K562 (cell line): ENCODE measurements at regions not wholly inside any gene's neighbourhood (a gene's known extent, or its start where the extent isn't known, plus 50 kb on each side); places are given as distances from the start of the nearest gene placed in this dataset.

Experiments used
- ARNT ChIP-seq, 2 experiments: fragments of 450-650 bp; IDR thresholded peaks; 2 replicates each; pipeline ENCODE4 v1.6.1; 2016; ENCODE audit warnings: mild to moderate bottlenecking in 1 of 2
- CTCF ChIP-seq, 3 experiments: IDR thresholded peaks in 2 of 3; conservative IDR thresholded peaks in 1 of 3; 2 replicates each; pipeline ENCODE4 v1.5.1; 2011 to 2012; ENCODE audit warnings: low read length in 3 of 3, mild to moderate bottlenecking in 3 of 3, control low read depth in 2 of 3, improper control_type of control experiment in 1 of 3, inconsistent platforms in 1 of 3, low read depth in 1 of 3, mixed read lengths in 1 of 3, moderate library complexity in 1 of 3; ENCODE audit not compliant: insufficient read depth in 2 of 3
- EZH2 ChIP-seq: IDR thresholded peaks from 2 replicates; pipeline ENCODE4 v1.6.1; 2012; ENCODE audit warnings: low read depth, mild to moderate bottlenecking, inconsistent platforms, low read length, borderline replicate concordance
- HES1 ChIP-seq: fragments of 450-650 bp; IDR thresholded peaks from 2 replicates; pipeline ENCODE4 v1.6.1; 2016; ENCODE audit warnings: low read depth, mild to moderate bottlenecking, moderate library complexity
- HINFP ChIP-seq: fragments of 450-650 bp; conservative IDR thresholded peaks from 2 replicates; pipeline ENCODE4 v1.6.1; 2016; ENCODE audit warnings: missing genetic modification characterization, low read depth, mild to moderate bottlenecking, control low read depth, missing compliant biosample characterization
- HMG20A ChIP-seq: fragments of 450-650 bp; formaldehyde crosslinking; conservative IDR thresholded peaks from 2 replicates; pipeline ENCODE4 v1.4.0; 2020; ENCODE audit warnings: mild to moderate bottlenecking, mixed read lengths
- MEF2A ChIP-seq: IDR thresholded peaks from 2 replicates; pipeline ENCODE4 v1.6.1; 2011; ENCODE audit warnings: low read depth, mild to moderate bottlenecking, low read length, moderate library complexity; ENCODE audit not compliant: control insufficient read depth
- MXI1 ChIP-seq: IDR thresholded peaks from 2 replicates; pipeline ENCODE4 v1.6.1; 2011; ENCODE audit warnings: low read depth, mild to moderate bottlenecking, improper control_type of control experiment, low read length
- PCBP2 ChIP-seq: fragments of 200-400 bp; formaldehyde crosslinking; IDR thresholded peaks from 2 replicates; pipeline ENCODE4 v1.6.1; 2018; ENCODE audit warnings: low read length, low read depth, mild to moderate bottlenecking, moderate library complexity; ENCODE audit not compliant: poor library complexity, severe bottlenecking
- POLR2H ChIP-seq: IDR thresholded peaks from 2 replicates; pipeline ENCODE4 v1.6.1; 2016; ENCODE audit warnings: missing genetic modification characterization, low read depth, mild to moderate bottlenecking, control low read depth, missing compliant biosample characterization, moderate library complexity
- SMAD3 ChIP-seq: fragments of 450-650 bp; formaldehyde crosslinking; conservative IDR thresholded peaks from 2 replicates; pipeline ENCODE4 v1.4.0; 2020; ENCODE audit warnings: mild to moderate bottlenecking
- YBX1 ChIP-seq: fragments of 450-650 bp; IDR thresholded peaks from 2 replicates; pipeline ENCODE4 v1.7.1; 2016; ENCODE audit warnings: mild to moderate bottlenecking
- ZNF592 ChIP-seq: fragments of 450-650 bp; IDR thresholded peaks from 2 replicates; pipeline ENCODE4 v1.6.1; 2017; ENCODE audit warnings: antibody characterized with exemption, mild to moderate bottlenecking

GRCh38 chr5:117089001-117089400, 514.4 kb upstream of the SEMA6A start:
- no peak for TF ChIP-seq PCBP2
- TF ChIP-seq CTCF (IDR thresholded peaks at IDR 0.05 in 2 of 3, conservative IDR thresholded peaks at IDR 0.05 in 1 of 3; ENCODE audit: insufficient read depth in 2 of 3, low read depth in 1 of 3, low read length in 3 of 3) = no peak
- no peak for TF ChIP-seq MXI1
- no peak for TF ChIP-seq POLR2H (tag)
- TF ChIP-seq EZH2 = no peak
- TF ChIP-seq MEF2A = no peak
- TF ChIP-seq ZNF592 = no peak
- no peak for TF ChIP-seq HMG20A (CRISPR knock-in tag)
- no peak for TF ChIP-seq SMAD3 (CRISPR knock-in tag)
- no peak for TF ChIP-seq YBX1
- TF ChIP-seq ARNT (IDR thresholded peaks at IDR 0.05) = no peak
- TF ChIP-seq HES1 = no peak
- no peak for TF ChIP-seq HINFP (tag)
